Gastrocnemius medialis (tissue), 4 donors: ENCODE measurements at regions not wholly inside any gene's neighbourhood (a gene's known extent, or its start where the extent isn't known, plus 50 kb on each side); places are given as distances from the start of the nearest gene placed in this dataset.

Experiments
- ATAC-seq, 2 donors: fragments of 150-250 bp; one replicate each; pipeline ENCODE4 v1.9.1; 2016
- DNase-seq, 2 donors: peaks; one replicate each; pipeline ENCODE4 v3.0.0-alpha.2; 2019
- H3K27ac ChIP-seq, 4 donors: fragments of 200-600 bp; sonication (generic); 1 replicate in 1 of 4; 2 replicates in 3 of 4; pipeline ENCODE4 v1.5.1; 2016 to 2018; ENCODE audit warnings: mild to moderate bottlenecking in 2 of 4, moderate library complexity in 1 of 4
- H3K27me3 ChIP-seq, 3 donors: fragments of 200-600 bp; sonication (generic) in 2 of 3; 1 replicate in 1 of 3; 2 replicates in 2 of 3; pipeline versions ENCODE4 v1.5.1 to v1.6.0; 2016 to 2019; ENCODE audit warnings: mild to moderate bottlenecking in 1 of 3, moderate library complexity in 1 of 3
- H3K36me3 ChIP-seq, 2 donors: fragments of 200-600 bp; sonication (generic) in 1 of 2; one replicate each; pipeline ENCODE4 v1.5.1; 2017 to 2018
- H3K4me1 ChIP-seq, 2 donors: fragments of 200-600 bp; sonication (generic) in 1 of 2; one replicate each; pipeline ENCODE4 v1.5.1; 2016 to 2017; ENCODE audit warnings: mild to moderate bottlenecking in 2 of 2
- H3K4me3 ChIP-seq, 4 donors: fragments of 200-600 bp; sonication (generic) in 3 of 4; 1 replicate in 1 of 4; 2 replicates in 3 of 4; pipeline ENCODE4 v1.5.1; 2016 to 2019; ENCODE audit warnings: mild to moderate bottlenecking in 2 of 4
- H3K9me3 ChIP-seq, 3 donors: fragments of 200-600 bp; sonication (generic) in 2 of 3; 1 replicate in 1 of 3; 2 replicates in 2 of 3; pipeline ENCODE4 v1.5.1; 2016 to 2019
- POLR2A ChIP-seq, 2 donors: fragments of 450-650 bp; IDR thresholded peaks; one replicate each; pipeline ENCODE4 v1.6.1; 2017; ENCODE audit warnings: antibody characterized with exemption in 2 of 2, mild to moderate bottlenecking in 2 of 2, moderate library complexity in 2 of 2
- in situ Hi-C, 4 donors: fragments of 200-750 bp; cut with MboI; loops; one replicate each; pipeline versions ENCODE4 v1.15.0 to v1.8.0; 2017; ENCODE audit warnings: low sequenced_read_pairs in 4 of 4
- intact Hi-C: fragments of 100-400 bp; cut with DNase I; formaldehyde crosslinking; loops from one replicate; pipeline ENCODE4 v1.15.1; 2023; ENCODE audit warnings: low total_unique reads
- TF ChIP-seq, protein P1 (sequence below), 5 experiments: fragments of 450-650 bp in 3 of 5; fragments of 200-600 bp in 2 of 5; sonication (generic) in 2 of 5; IDR thresholded peaks in 4 of 5; conservative IDR thresholded peaks in 1 of 5; 1 replicate in 4 of 5; 2 replicates in 1 of 5; pipeline ENCODE4 v1.5.1; 2016 to 2019; ENCODE audit warnings: antibody characterized with exemption in 5 of 5, mild to moderate bottlenecking in 3 of 5, moderate library complexity in 3 of 5

DNA sequence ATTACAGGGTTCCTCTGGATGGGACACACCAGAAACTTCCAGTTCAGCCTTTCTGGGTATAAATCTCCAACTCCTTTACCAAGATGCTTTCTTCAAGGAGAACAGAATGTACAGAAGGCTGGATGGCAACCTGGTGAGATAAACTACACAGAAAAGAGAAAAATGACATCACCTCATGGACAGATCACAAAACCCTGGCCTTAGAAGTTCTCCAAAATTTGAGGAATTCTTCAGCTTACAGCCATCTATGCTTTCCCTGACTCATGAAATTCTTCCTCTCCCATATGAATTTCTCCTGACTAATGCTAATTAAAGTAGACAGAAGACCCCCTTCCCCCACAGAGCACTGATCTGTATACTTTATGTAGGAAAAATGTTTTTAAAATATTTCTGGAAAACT lies 345.4 kb downstream of the STIM2 start:
- intact Hi-C loops (no loop called here), in situ Hi-C loops (no loop called here)
- DNase-seq, result no peak
- TF ChIP-seq, protein P1, sequence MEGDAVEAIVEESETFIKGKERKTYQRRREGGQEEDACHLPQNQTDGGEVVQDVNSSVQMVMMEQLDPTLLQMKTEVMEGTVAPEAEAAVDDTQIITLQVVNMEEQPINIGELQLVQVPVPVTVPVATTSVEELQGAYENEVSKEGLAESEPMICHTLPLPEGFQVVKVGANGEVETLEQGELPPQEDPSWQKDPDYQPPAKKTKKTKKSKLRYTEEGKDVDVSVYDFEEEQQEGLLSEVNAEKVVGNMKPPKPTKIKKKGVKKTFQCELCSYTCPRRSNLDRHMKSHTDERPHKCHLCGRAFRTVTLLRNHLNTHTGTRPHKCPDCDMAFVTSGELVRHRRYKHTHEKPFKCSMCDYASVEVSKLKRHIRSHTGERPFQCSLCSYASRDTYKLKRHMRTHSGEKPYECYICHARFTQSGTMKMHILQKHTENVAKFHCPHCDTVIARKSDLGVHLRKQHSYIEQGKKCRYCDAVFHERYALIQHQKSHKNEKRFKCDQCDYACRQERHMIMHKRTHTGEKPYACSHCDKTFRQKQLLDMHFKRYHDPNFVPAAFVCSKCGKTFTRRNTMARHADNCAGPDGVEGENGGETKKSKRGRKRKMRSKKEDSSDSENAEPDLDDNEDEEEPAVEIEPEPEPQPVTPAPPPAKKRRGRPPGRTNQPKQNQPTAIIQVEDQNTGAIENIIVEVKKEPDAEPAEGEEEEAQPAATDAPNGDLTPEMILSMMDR (IDR thresholded peaks at IDR 0.05 in 4 of 5, conservative IDR thresholded peaks at IDR 0.05 in 1 of 5), result no peak
- no peak for TF ChIP-seq POLR2A (IDR thresholded peaks at IDR 0.05)
- Histone ChIP-seq H3K27ac (no peak overlapping the region), H3K27me3 (no peaks in the 10 kb centered on the region), H3K36me3 (no peaks in the 10 kb centered on the region), H3K4me3 (no peak overlapping the region), H3K9me3 (no peaks in the 10 kb centered on the region), H3K4me1 (no peaks in the 10 kb centered on the region)
- ATAC-seq, result no peak

- no peak overlapping the region for H3K4me3 ChIP-seq
- ATAC-seq (no peak), DNase-seq (no peak)
- TF ChIP-seq, protein P1 (IDR thresholded peaks at IDR 0.05 in 4 of 5, conservative IDR thresholded peaks at IDR 0.05 in 1 of 5), result no peak
- no peak for TF ChIP-seq POLR2A (IDR thresholded peaks at IDR 0.05)
- no peaks in the 10 kb centered on the region for H3K4me1 ChIP-seq
- in situ Hi-C loops, result no loop called here
- no peak overlapping the region for H3K27ac ChIP-seq
- no peaks in the 10 kb centered on the region for H3K36me3 ChIP-seq
- no peaks in the 10 kb centered on the region for H3K27me3 ChIP-seq
- no peaks in the 10 kb centered on the region for H3K9me3 ChIP-seq
- intact Hi-C loops, result no loop called here
Observed at GRCh38 chr4:27210956-27211355, 350.3 kb downstream of the STIM2 start.

DNA sequence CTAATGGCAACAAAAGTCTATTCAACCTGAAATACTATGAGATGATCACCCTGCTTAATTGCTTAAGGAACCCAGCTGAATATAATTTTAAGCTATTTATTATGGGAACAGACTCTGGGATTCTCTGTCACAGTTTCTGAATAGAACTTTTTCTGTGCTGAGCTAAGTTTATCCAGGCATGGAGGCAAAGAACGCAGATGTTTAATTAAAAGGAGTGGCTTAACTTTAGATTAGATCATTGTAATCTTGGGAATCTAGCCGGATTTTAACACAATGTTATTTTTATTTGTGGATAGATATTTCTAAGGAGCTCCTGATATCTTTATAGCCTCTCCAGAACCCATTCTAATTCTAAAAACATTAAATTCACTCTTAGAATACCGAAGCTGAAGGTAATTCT lies 353.4 kb downstream of the STIM2 start:
- Histone ChIP-seq H3K9me3 (no peaks in the 10 kb centered on the region), H3K27ac (no peak overlapping the region)
- no peak for DNase-seq

DNA sequence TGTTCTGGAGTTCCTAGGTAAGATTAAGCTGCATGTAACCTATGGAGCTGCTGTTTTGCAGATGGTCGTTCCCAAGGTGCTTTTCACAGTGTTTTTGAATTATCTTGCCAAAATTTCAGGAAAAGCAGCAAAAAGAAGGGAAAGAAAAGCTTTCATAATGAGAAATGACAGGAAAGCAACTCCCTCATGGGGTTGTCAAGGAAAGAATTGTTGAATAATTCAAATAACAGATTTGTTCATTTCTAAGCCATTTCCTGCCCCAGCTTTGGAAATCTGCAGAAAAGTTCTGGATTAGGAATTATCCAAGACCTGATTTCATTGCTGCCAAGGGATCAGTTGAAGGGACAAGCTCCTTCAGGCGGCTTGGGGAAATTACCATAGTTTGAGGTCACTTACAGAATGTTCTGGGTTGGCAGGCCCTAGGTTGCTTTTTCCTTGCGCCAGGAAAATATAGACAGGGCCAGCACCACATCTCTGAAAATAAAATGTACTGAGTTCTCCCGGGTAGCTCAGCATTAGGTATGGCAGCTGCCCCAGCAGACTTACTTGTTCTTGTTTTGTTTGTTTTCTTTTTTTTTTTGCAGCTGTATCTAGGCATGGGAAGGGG lies 354.7 kb downstream of the STIM2 start:
- no peak for DNase-seq
- ATAC-seq, result no peak
- in situ Hi-C loops (no loop called here), intact Hi-C loops (no loop called here)
- TF ChIP-seq, protein P1 (IDR thresholded peaks at IDR 0.05 in 4 of 5, conservative IDR thresholded peaks at IDR 0.05 in 1 of 5), result no peak
- no peak for TF ChIP-seq POLR2A (IDR thresholded peaks at IDR 0.05)
- H3K4me3 ChIP-seq, result no peak overlapping the region
- H3K4me1 ChIP-seq, result no peaks in the 10 kb centered on the region
- H3K27ac ChIP-seq, result no peak overlapping the region
- no peaks in the 10 kb centered on the region for H3K9me3 ChIP-seq
- no peaks in the 10 kb centered on the region for H3K36me3 ChIP-seq
- H3K27me3 ChIP-seq, result no peaks in the 10 kb centered on the region

More for the DNA sequence above, 353.4 kb downstream of the STIM2 start:
- Histone ChIP-seq H3K27me3 (no peaks in the 10 kb centered on the region), H3K36me3 (no peaks in the 10 kb centered on the region), H3K4me3 (no peak overlapping the region), H3K4me1 (no peaks in the 10 kb centered on the region)
- in situ Hi-C loops (no loop called here), intact Hi-C loops (no loop called here)
- ATAC-seq, result no peak
- TF ChIP-seq POLR2A (IDR thresholded peaks at IDR 0.05), result no peak
- TF ChIP-seq, protein P1 (IDR thresholded peaks at IDR 0.05 in 4 of 5, conservative IDR thresholded peaks at IDR 0.05 in 1 of 5), result no peak

DNA sequence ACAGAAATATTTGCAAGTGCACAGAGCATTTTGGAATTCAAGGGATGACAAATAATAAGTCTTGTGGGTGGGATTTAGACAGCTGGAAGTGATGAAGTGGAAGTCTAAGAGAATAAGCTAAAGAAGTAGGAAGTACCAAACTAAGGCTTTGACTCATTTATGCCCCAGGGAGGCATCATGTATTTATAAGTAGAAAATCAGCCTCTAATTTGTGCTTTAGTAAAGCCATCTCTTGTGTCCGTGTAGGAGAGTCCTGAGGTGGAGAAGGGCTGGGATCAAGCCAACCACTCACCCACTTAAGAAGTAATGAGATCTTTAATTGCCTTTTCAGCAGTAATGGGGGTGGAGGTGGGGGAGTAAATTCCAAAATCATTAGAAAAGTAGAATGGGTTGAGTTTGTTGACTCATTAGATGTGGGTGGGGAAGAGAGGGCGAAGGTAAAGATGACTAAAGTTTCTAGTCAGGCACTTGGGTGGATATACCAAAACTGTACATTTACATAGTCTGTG lies 356.7 kb downstream of the STIM2 start:
- Histone ChIP-seq H3K36me3 (no peaks in the 10 kb centered on the region), H3K4me3 (no peak overlapping the region), H3K9me3 (no peaks in the 10 kb centered on the region), H3K4me1 (no peaks in the 10 kb centered on the region), H3K27me3 (no peaks in the 10 kb centered on the region), H3K27ac (no peak overlapping the region)
- DNase-seq (no peak), ATAC-seq (no peak)
- TF ChIP-seq, protein P1 (IDR thresholded peaks at IDR 0.05 in 4 of 5, conservative IDR thresholded peaks at IDR 0.05 in 1 of 5), result no peak
- TF ChIP-seq POLR2A (IDR thresholded peaks at IDR 0.05), result no peak
- intact Hi-C loops (no loop called here), in situ Hi-C loops (no loop called here)
